A549 (cell line): ENCODE measurements at regions not wholly inside any gene's neighbourhood (a gene's known extent, or its start where the extent isn't known, plus 50 kb on each side); places are given as distances from the start of the nearest gene placed in this dataset.

Experiments
- ATAC-seq, 2 experiments: fragments of 200-7000 bp in 1 of 2; fragments of >200 bp in 1 of 2; cut with Nextera tagmentation in 1 of 2; cut with Tn5 transposase in 1 of 2; 3 replicates each; pipeline versions ENCODE4 v1.8.0 to v1.9.1; 2018 to 2020; ENCODE audit warnings: mild to moderate bottlenecking in 1 of 2, moderate library complexity in 1 of 2
- CTCF ChIA-PET: fragments of 300-600 bp; sonication (Branson Sonifier 250); formaldehyde crosslinking; extraction: SDS; loops from one replicate; lab custom pipeline; 2021; ENCODE audit warnings: antibody characterized with exemption, inconsistent platforms; lab: Yijun Ruan, JAX
- POLR2A ChIA-PET: fragments of 350-600 bp; formaldehyde crosslinking; extraction: SDS; loops from one replicate; lab custom pipeline; 2021; ENCODE audit warnings: antibody characterized with exemption, inconsistent platforms; lab: Yijun Ruan, JAX
- DNase-seq, 2 experiments: peaks; one replicate each; pipeline versions ENCODE4 v3.0.0 to v3.0.0-alpha.2; 2011 to 2016; ENCODE audit warnings: low read depth in 1 of 2, low spot score in 1 of 2
- FAIRE-seq: peaks from 2 replicates; lab custom pipeline; 2011; peaks lifted over from hg19 to GRCh38; lab: Jason Lieb, UNC
- H3K27ac ChIP-seq, 2 experiments: fragments of >200 bp; sonication (Bioruptor Twin); formaldehyde crosslinking; 3 replicates each; pipeline ENCODE4 v1.5.1; 2016 to 2017
- H3K4me1 ChIP-seq: fragments of >200 bp; sonication (Bioruptor Twin); formaldehyde crosslinking; 3 replicates; pipeline ENCODE4 v1.6.1; 2016
- H3K4me2 ChIP-seq: fragments of >200 bp; sonication (Bioruptor Twin); formaldehyde crosslinking; 3 replicates; pipeline ENCODE4 v1.6.1; 2016
- H3K4me3 ChIP-seq: fragments of >200 bp; sonication (Bioruptor Twin); formaldehyde crosslinking; 3 replicates; pipeline ENCODE4 v1.5.1; 2016
- H3K9me3 ChIP-seq: fragments of >200 bp; sonication (Bioruptor Twin); formaldehyde crosslinking; 3 replicates; pipeline ENCODE4 v1.6.1; 2016
- BCL3 ChIP-seq: fragments of >200 bp; sonication (Bioruptor Twin); formaldehyde crosslinking; IDR thresholded peaks from 3 replicates; pipeline ENCODE4 v1.6.1; 2016
- BHLHE40 ChIP-seq: IDR thresholded peaks from 2 replicates; pipeline ENCODE4 v1.6.1; 2012; ENCODE audit warnings: low read depth, low read length, inconsistent platforms
- CBX8 ChIP-seq: fragments of 200-600 bp; sonication (generic); IDR thresholded peaks from 2 replicates; pipeline ENCODE4 v1.6.1; 2016
- CHD4 ChIP-seq: fragments of 200-600 bp; sonication (generic); IDR thresholded peaks from 2 replicates; pipeline ENCODE4 v1.6.1; 2016; ENCODE audit warnings: antibody characterized with exemption, mild to moderate bottlenecking, borderline replicate concordance
- EP300 ChIP-seq, 2 experiments: fragments of >200 bp; sonication (Bioruptor Twin); formaldehyde crosslinking; IDR thresholded peaks; 2 replicates in 1 of 2; 3 replicates in 1 of 2; pipeline ENCODE4 v1.6.1; 2016 to 2017
- FOSL2 ChIP-seq, 2 experiments: fragments of 450-650 bp in 1 of 2; fragments of >200 bp in 1 of 2; sonication (Bioruptor Twin) in 1 of 2; formaldehyde crosslinking; IDR thresholded peaks; 2 replicates each; pipeline versions ENCODE4 v1.5.0 to v1.6.1; 2016 to 2020; ENCODE audit warnings: mild to moderate bottlenecking in 1 of 2, moderate library complexity in 1 of 2
- GATA3 ChIP-seq: IDR thresholded peaks from 2 replicates; pipeline ENCODE4 v1.6.1; 2012; ENCODE audit warnings: borderline replicate concordance
- HDAC2 ChIP-seq: fragments of 200-600 bp; sonication (generic); IDR thresholded peaks from 2 replicates; pipeline ENCODE4 v1.6.1; 2016
- HOXA7 ChIP-seq: fragments of 250-450 bp; sonication (Bioruptor Pico); IDR thresholded peaks from 2 replicates; pipeline ENCODE4 v1.5.0; 2020; ENCODE audit warnings: mild to moderate bottlenecking, moderate library complexity
- JUN ChIP-seq, 2 experiments: fragments of >200 bp; sonication (Bioruptor Twin); formaldehyde crosslinking; IDR thresholded peaks; 2 replicates in 1 of 2; 3 replicates in 1 of 2; pipeline ENCODE4 v1.6.1; 2016 to 2017
- MAFK ChIP-seq: fragments of 450-650 bp; IDR thresholded peaks from 2 replicates; pipeline ENCODE4 v1.6.1; 2014; ENCODE audit not compliant: partially characterized antibody
- MYC ChIP-seq: IDR thresholded peaks from 2 replicates; pipeline ENCODE4 v1.6.1; 2012; ENCODE audit warnings: mild to moderate bottlenecking, inconsistent platforms, low read length, improper control_type of control experiment, borderline replicate concordance
- POLR2A ChIP-seq: IDR thresholded peaks from 2 replicates; pipeline ENCODE4 v1.6.1; 2012; ENCODE audit warnings: mild to moderate bottlenecking, low read length
- RCOR1 ChIP-seq: fragments of 150-350 bp; IDR thresholded peaks from 2 replicates; pipeline ENCODE4 v1.6.1; 2014; ENCODE audit warnings: antibody characterized with exemption, low read length, low read depth
- RNF2 ChIP-seq: fragments of 200-600 bp; sonication (generic); IDR thresholded peaks from 2 replicates; pipeline ENCODE4 v1.6.1; 2016; ENCODE audit warnings: low read depth, mild to moderate bottlenecking, antibody characterized with exemption, moderate library complexity, borderline replicate concordance
- TFCP2L1 ChIP-seq: fragments of 250-450 bp; sonication (Bioruptor Pico); IDR thresholded peaks from 2 replicates; pipeline ENCODE4 v1.5.0; 2021; ENCODE audit warnings: mild to moderate bottlenecking
- TP53 ChIP-seq: fragments of 250-450 bp; sonication (Bioruptor Pico); IDR thresholded peaks from 2 replicates; pipeline ENCODE4 v1.5.0; 2021; ENCODE audit warnings: mild to moderate bottlenecking, moderate library complexity
- ZFP36 ChIP-seq: fragments of 450-650 bp; IDR thresholded peaks from 2 replicates; pipeline ENCODE4 v1.6.1; 2014; ENCODE audit warnings: borderline replicate concordance; ENCODE audit not compliant: partially characterized antibody
- ZNF302 ChIP-seq: fragments of 250-450 bp; sonication (Bioruptor Pico); IDR thresholded peaks from 2 replicates; pipeline ENCODE4 v1.9.0; 2021; ENCODE audit warnings: inconsistent platforms, mild to moderate bottlenecking, moderate library complexity
- WGBS: methylation state at CpG from one replicate; pipeline ENCODE4 v1.1.6; 2017; ENCODE audit errors: missing lambda C conversion rate; 5-methylcytosine and 5-hydroxymethylcytosine counted together
- TF ChIP-seq, protein P1 (sequence below): IDR thresholded peaks from 2 replicates; pipeline ENCODE4 v1.6.1; 2012
- TF ChIP-seq, protein P2 (sequence below): fragments of 150-350 bp; IDR thresholded peaks from 2 replicates; pipeline ENCODE4 v1.6.1; 2014; ENCODE audit warnings: low read depth, mild to moderate bottlenecking, low read length
- TF ChIP-seq, protein P3 (sequence below): IDR thresholded peaks from 2 replicates; pipeline ENCODE4 v1.6.1; 2012

GRCh38 chr22:46044621-46045458 lies 67.9 kb upstream of the WNT7B start:
- ATAC-seq (no peak), FAIRE-seq (no peak), DNase-seq (no peak)
- H3K4me1 ChIP-seq: no peaks in the 10 kb centered on the region
- ChIA-PET POLR2A (no interaction called here), CTCF (interaction anchor here (0.8 kb wide), 2 partner anchors 11 to 39 kb away, joined by 3 to 4 read pairs; no protein-coding TSS in a partner anchor)
- no peaks in the 10 kb centered on the region for H3K9me3 ChIP-seq
- 86% methylated on average over 46 of the region's 87 CpGs for WGBS
- no peak overlapping the region for H3K27ac ChIP-seq
- TF ChIP-seq, protein P1, sequence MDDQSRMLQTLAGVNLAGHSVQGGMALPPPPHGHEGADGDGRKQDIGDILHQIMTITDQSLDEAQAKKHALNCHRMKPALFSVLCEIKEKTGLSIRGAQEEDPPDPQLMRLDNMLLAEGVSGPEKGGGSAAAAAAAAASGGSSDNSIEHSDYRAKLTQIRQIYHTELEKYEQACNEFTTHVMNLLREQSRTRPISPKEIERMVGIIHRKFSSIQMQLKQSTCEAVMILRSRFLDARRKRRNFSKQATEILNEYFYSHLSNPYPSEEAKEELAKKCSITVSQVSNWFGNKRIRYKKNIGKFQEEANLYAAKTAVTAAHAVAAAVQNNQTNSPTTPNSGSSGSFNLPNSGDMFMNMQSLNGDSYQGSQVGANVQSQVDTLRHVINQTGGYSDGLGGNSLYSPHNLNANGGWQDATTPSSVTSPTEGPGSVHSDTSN: no peak
- TF ChIP-seq BCL3 (no peak), ZNF302 (CRISPR knock-in tag) (no peak), HDAC2 (no peak), TP53 (no peak), FOSL2 (IDR thresholded peaks at IDR 0.05) (no peak), FOSL2 (CRISPR knock-in tag; IDR thresholded peaks at IDR 0.05) (no peak)
- TF ChIP-seq, protein P2, sequence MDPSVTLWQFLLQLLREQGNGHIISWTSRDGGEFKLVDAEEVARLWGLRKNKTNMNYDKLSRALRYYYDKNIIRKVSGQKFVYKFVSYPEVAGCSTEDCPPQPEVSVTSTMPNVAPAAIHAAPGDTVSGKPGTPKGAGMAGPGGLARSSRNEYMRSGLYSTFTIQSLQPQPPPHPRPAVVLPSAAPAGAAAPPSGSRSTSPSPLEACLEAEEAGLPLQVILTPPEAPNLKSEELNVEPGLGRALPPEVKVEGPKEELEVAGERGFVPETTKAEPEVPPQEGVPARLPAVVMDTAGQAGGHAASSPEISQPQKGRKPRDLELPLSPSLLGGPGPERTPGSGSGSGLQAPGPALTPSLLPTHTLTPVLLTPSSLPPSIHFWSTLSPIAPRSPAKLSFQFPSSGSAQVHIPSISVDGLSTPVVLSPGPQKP: no peak
- no peak overlapping the region for H3K4me2 ChIP-seq
- no peak overlapping the region for H3K4me3 ChIP-seq

- Histone ChIP-seq H3K27ac (no peak overlapping the region), H3K4me1 (no peaks in the 10 kb centered on the region), H3K9me3 (no peaks in the 10 kb centered on the region), H3K4me2 (no peak overlapping the region), H3K4me3 (no peak overlapping the region)
- ATAC-seq (peak in 1 of 2 experiments; percentile 37; a peak in 2 of 6 replicates), FAIRE-seq (no peak), DNase-seq (no peak)
- POLR2A ChIA-PET: no interaction called here
- CTCF ChIA-PET: no interaction called here
- 90% methylated on average over 3 of the region's 12 CpGs for WGBS
- no peak for TF ChIP-seq POLR2A
These were observed 68.7 kb upstream of the WNT7B start for GRCh38 chr22:46045459-46046298.

GRCh38 chr22:46046299-46046685 lies 69.3 kb upstream of the WNT7B start:
- no peaks in the 10 kb centered on the region for H3K4me1 ChIP-seq
- WGBS: 79% methylated on average over 4 of the region's 5 CpGs
- POLR2A ChIA-PET: no interaction called here
- DNase-seq: no peak
- FAIRE-seq: no peak
- H3K4me2 ChIP-seq: no peak overlapping the region
- CTCF ChIA-PET: no interaction called here
- no peak overlapping the region for H3K4me3 ChIP-seq
- no peaks in the 10 kb centered on the region for H3K9me3 ChIP-seq
- no peak for TF ChIP-seq CBX8
- TF ChIP-seq RCOR1: no peak
- TF ChIP-seq GATA3: no peak
- TF ChIP-seq, protein P3, sequence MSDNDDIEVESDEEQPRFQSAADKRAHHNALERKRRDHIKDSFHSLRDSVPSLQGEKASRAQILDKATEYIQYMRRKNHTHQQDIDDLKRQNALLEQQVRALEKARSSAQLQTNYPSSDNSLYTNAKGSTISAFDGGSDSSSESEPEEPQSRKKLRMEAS: no peak
- ATAC-seq: no peak
- no peak overlapping the region for H3K27ac ChIP-seq

DNA sequence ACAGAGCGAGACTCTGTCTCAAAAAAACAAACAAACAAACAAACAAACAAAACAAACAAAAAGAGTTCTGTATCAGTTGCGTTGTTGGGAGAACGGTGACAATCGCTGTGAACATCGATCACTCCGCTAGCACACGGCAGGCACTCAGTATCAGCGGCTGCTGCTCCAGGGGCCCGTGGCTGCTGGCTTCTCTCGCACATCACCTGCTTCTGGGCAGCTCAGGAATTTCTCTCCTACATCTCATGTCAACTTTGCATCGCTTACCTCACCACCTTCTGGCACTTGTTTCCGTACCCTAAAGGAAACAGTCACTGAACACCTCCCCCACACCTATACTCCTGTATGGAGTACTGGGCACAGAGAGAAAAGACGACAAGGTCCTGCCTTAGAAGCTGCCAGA lies 70.3 kb upstream of the WNT7B start:
- ChIA-PET POLR2A (interaction anchor here (1.2 kb wide), 1 partner anchor 11 kb away, joined by 4 read pairs; no protein-coding TSS in a partner anchor), CTCF (interaction anchor here (0.8 to 2.0 kb wide), 2 partner anchors 13 to 41 kb away, joined by 3 to 11 read pairs; no protein-coding TSS in a partner anchor)
- no peak overlapping the region for H3K4me2 ChIP-seq
- no peak overlapping the region for H3K4me3 ChIP-seq
- DNase-seq (no peak), ATAC-seq (no peak), FAIRE-seq (no peak)
- H3K27ac ChIP-seq: no peak overlapping the region
- H3K4me1 ChIP-seq: peaks cover 4% of the 10 kb centered on the region
- H3K9me3 ChIP-seq: no peaks in the 10 kb centered on the region
- WGBS: 87% methylated on average over 13 of the region's 13 CpGs
- no peak for TF ChIP-seq MYC
- no peak for TF ChIP-seq TP53
- no peak for TF ChIP-seq ZFP36
- TF ChIP-seq HOXA7 (CRISPR knock-in tag): no peak
- no peak for TF ChIP-seq BHLHE40
- TF ChIP-seq, protein P2: no peak
- no peak for TF ChIP-seq CHD4
- TF ChIP-seq MAFK: no peak
- no peak for TF ChIP-seq BCL3
- no peak for TF ChIP-seq EP300 (IDR thresholded peaks at IDR 0.05)
- TF ChIP-seq TFCP2L1: no peak
- TF ChIP-seq JUN (IDR thresholded peaks at IDR 0.05): no peak
- TF ChIP-seq RNF2: no peak
